H9 (cell line): ENCODE measurements at regions not wholly inside any gene's neighbourhood (a gene's known extent, or its start where the extent isn't known, plus 50 kb on each side); places are given as distances from the start of the nearest gene placed in this dataset.

ENCODE experiments used
- DNase-seq: peaks from one replicate; pipeline ENCODE4 v3.0.0-alpha.2; 2017
- H2AFZ ChIP-seq: one replicate; pipeline ENCODE4 v1.6.1; 2013; ENCODE audit warnings: mild to moderate bottlenecking, low read length, control low read depth, moderate library complexity
- H2AK5ac ChIP-seq: 2 replicates; pipeline ENCODE4 v1.6.1; 2013; ENCODE audit warnings: low read length, control low read depth, mixed read lengths; ENCODE audit not compliant: insufficient read length
- H2BK120ac ChIP-seq: one replicate; pipeline ENCODE4 v1.6.1; 2013; ENCODE audit warnings: low read depth, mild to moderate bottlenecking, low read length, control low read depth, inconsistent platforms; ENCODE audit not compliant: poor library complexity, severe bottlenecking
- H2BK12ac ChIP-seq: 2 replicates; pipeline ENCODE4 v1.6.1; 2013; ENCODE audit warnings: low read length, control low read depth, mixed read lengths, low read depth; ENCODE audit not compliant: insufficient read length
- H2BK15ac ChIP-seq: 2 replicates; pipeline ENCODE4 v1.6.1; 2013; ENCODE audit warnings: low read depth, low read length, control low read depth
- H2BK20ac ChIP-seq: one replicate; pipeline ENCODE4 v1.6.1; 2013; ENCODE audit warnings: low read depth, mild to moderate bottlenecking, low read length, control low read depth, inconsistent platforms; ENCODE audit not compliant: poor library complexity, severe bottlenecking
- H2BK5ac ChIP-seq: 2 replicates; pipeline ENCODE4 v1.6.1; 2013; ENCODE audit warnings: low read length, control low read depth, mixed read lengths; ENCODE audit not compliant: insufficient read length
- H3K14ac ChIP-seq: 2 replicates; pipeline ENCODE4 v1.6.1; 2013; ENCODE audit warnings: low read length, control low read depth; ENCODE audit not compliant: insufficient read depth
- H3K18ac ChIP-seq: 2 replicates; pipeline ENCODE4 v1.6.1; 2013; ENCODE audit warnings: low read depth, mild to moderate bottlenecking, mixed read lengths, low read length, control low read depth; ENCODE audit not compliant: insufficient read length
- H3K23ac ChIP-seq: 2 replicates; pipeline ENCODE4 v1.6.1; 2013; ENCODE audit warnings: low read length, control low read depth, mixed read lengths, low read depth; ENCODE audit not compliant: insufficient read length
- H3K23me2 ChIP-seq: 2 replicates; pipeline ENCODE4 v1.6.1; 2013; ENCODE audit warnings: low read depth, mild to moderate bottlenecking, mixed read lengths, low read length, control low read depth; ENCODE audit not compliant: insufficient read length, poor library complexity, severe bottlenecking
- H3K27ac ChIP-seq: 2 replicates; pipeline ENCODE4 v1.5.1; 2013; ENCODE audit warnings: low read length, control low read depth, mixed read lengths, low read depth; ENCODE audit not compliant: insufficient read length
- H3K27me3 ChIP-seq: 2 replicates; pipeline ENCODE4 v1.6.1; 2013; ENCODE audit warnings: low read length, control low read depth, inconsistent platforms; ENCODE audit not compliant: insufficient read depth
- H3K4ac ChIP-seq: 2 replicates; pipeline ENCODE4 v1.6.1; 2013; ENCODE audit warnings: low read depth, mild to moderate bottlenecking, control low read depth, inconsistent platforms, low read length, moderate library complexity
- H3K4me1 ChIP-seq: 2 replicates; pipeline ENCODE4 v1.6.1; 2013; ENCODE audit warnings: low read length, control low read depth, inconsistent platforms; ENCODE audit not compliant: insufficient read depth
- H3K4me2 ChIP-seq: 2 replicates; pipeline ENCODE4 v1.6.1; 2013; ENCODE audit warnings: low read length, control low read depth, mixed read lengths; ENCODE audit not compliant: insufficient read length, insufficient read depth
- H3K56ac ChIP-seq: 2 replicates; pipeline ENCODE4 v1.6.1; 2013; ENCODE audit warnings: low read depth, mild to moderate bottlenecking, mixed read lengths, low read length, control low read depth; ENCODE audit not compliant: insufficient read length
- H3K79me1 ChIP-seq: 2 replicates; pipeline ENCODE4 v1.6.1; 2013; ENCODE audit warnings: low read depth, mild to moderate bottlenecking, moderate library complexity, low read length, control low read depth, inconsistent platforms; ENCODE audit not compliant: insufficient read depth, poor library complexity, severe bottlenecking
- H3K79me2 ChIP-seq: 2 replicates; pipeline ENCODE4 v1.6.1; 2013; ENCODE audit warnings: low read length, control low read depth, inconsistent platforms; ENCODE audit not compliant: insufficient read depth
- H3K9ac ChIP-seq: 2 replicates; pipeline ENCODE4 v1.6.1; 2013; ENCODE audit warnings: low read length, control low read depth, mixed read lengths; ENCODE audit not compliant: insufficient read length; ENCODE audit errors: extremely low read depth
- H3K9me3 ChIP-seq: one replicate; pipeline ENCODE4 v1.6.1; 2013; ENCODE audit warnings: low read depth, low read length, inconsistent platforms; ENCODE audit not compliant: control insufficient read depth
- H3T11ph ChIP-seq: one replicate; pipeline ENCODE4 v1.6.1; 2013; ENCODE audit warnings: mild to moderate bottlenecking, low read length, control low read depth, inconsistent platforms
- H4K20me1 ChIP-seq: one replicate; pipeline ENCODE4 v1.6.1; 2013; ENCODE audit not compliant: control insufficient read depth, insufficient read length, insufficient read depth
- H4K5ac ChIP-seq: 2 replicates; pipeline ENCODE4 v1.6.1; 2013; ENCODE audit warnings: low read depth, mild to moderate bottlenecking, mixed read lengths, low read length, control low read depth; ENCODE audit not compliant: insufficient read length
- H4K8ac ChIP-seq: replicated peaks from 2 replicates; pipeline ENCODE4 v1.6.1; 2013; ENCODE audit warnings: low read length, control low read depth, mixed read lengths, low read depth; ENCODE audit not compliant: insufficient read length
- H4K91ac ChIP-seq: 2 replicates; pipeline ENCODE4 v1.6.1; 2013; ENCODE audit warnings: low read depth, mild to moderate bottlenecking, moderate library complexity, mixed read lengths, low read length, control low read depth; ENCODE audit not compliant: insufficient read length
- H3K27ac Mint-ChIP-seq, 3 experiments: 2 replicates in 2 of 3; 3 replicates in 1 of 3; pipeline ENCODE4 v1.8.0; 2020 to 2021; ENCODE audit warnings: mixed read lengths in 3 of 3, mild to moderate bottlenecking in 1 of 3, moderate library complexity in 1 of 3
- H3K27me3 Mint-ChIP-seq: 2 replicates; pipeline ENCODE4 v1.8.0; 2021; ENCODE audit warnings: low read depth, mild to moderate bottlenecking, moderate library complexity, mixed read lengths
- H3K36me3 Mint-ChIP-seq, 3 experiments: 2 replicates in 2 of 3; 3 replicates in 1 of 3; pipeline ENCODE4 v1.8.0; 2020 to 2021; ENCODE audit warnings: low read depth in 3 of 3, mixed read lengths in 3 of 3; ENCODE audit not compliant: insufficient read depth in 1 of 3
- H3K4me1 Mint-ChIP-seq, 2 experiments: 2 replicates each; pipeline ENCODE4 v1.8.0; 2020; ENCODE audit warnings: mixed read lengths in 2 of 2
- H3K4me3 Mint-ChIP-seq, 2 experiments: 2 replicates in 1 of 2; 3 replicates in 1 of 2; pipeline ENCODE4 v1.8.0; 2020 to 2021; ENCODE audit warnings: mild to moderate bottlenecking in 2 of 2, mixed read lengths in 2 of 2, moderate library complexity in 1 of 2
- H3K9me3 Mint-ChIP-seq, 2 experiments: 2 replicates in 1 of 2; 3 replicates in 1 of 2; pipeline ENCODE4 v1.8.0; 2020; ENCODE audit warnings: mild to moderate bottlenecking in 2 of 2, mixed read lengths in 2 of 2, moderate library complexity in 1 of 2
- CTCF ChIP-seq: fragments of 200-600 bp; sonication (generic); conservative IDR thresholded peaks from 3 replicates; pipeline ENCODE4 v1.8.0; 2021; ENCODE audit warnings: antibody characterized with exemption, mild to moderate bottlenecking
- WGBS: extraction: QIAGEN DNeasy Blood & Tissue Kit; methylation state at CpG from one replicate; pipeline ENCODE4 v1.1.7; 2013; ENCODE audit warnings: missing lambda C conversion rate, low lambda C conversion rate, mixed read lengths; ENCODE audit not compliant: insufficient read length; ENCODE audit errors: extremely low coverage; 5-methylcytosine and 5-hydroxymethylcytosine counted together

GRCh38 chr4:162952232-162952631, 214.5 kb downstream of the NAF1 start:
- no peak overlapping the region for H2AFZ ChIP-seq
- no peak overlapping the region for H2BK20ac ChIP-seq
- no peak overlapping the region for H3T11ph ChIP-seq
- no peak overlapping the region for H2BK5ac ChIP-seq
- WGBS: no CpG with 5 or more reads among the region's 3 CpGs
- peaks cover 3% of the 10 kb centered on the region for H3K4me1 ChIP-seq
- H3K23ac ChIP-seq: no peak overlapping the region
- no peak for DNase-seq
- Mint-ChIP-seq H3K9me3 (no peaks in the 10 kb centered on the region; a peak in 1 of 5 replicates), H3K4me3 (no peak overlapping the region), H3K27me3 (no peaks in the 10 kb centered on the region), H3K36me3 (no peaks in the 10 kb centered on the region; a peak in 1 of 7 replicates), H3K27ac (no peak overlapping the region; a peak in 1 of 7 replicates), H3K4me1 (peaks cover 11 to 12% of the 10 kb centered on the region in 2 experiments)
- H3K9ac ChIP-seq: no peak overlapping the region
- no peak for TF ChIP-seq CTCF
- H4K8ac ChIP-seq: no peak overlapping the region
- H3K4me2 ChIP-seq: no peak overlapping the region
- no peak overlapping the region for H4K5ac ChIP-seq
- no peaks in the 10 kb centered on the region for H3K79me2 ChIP-seq
- H2BK15ac ChIP-seq: no peak overlapping the region
- H3K79me1 ChIP-seq: no peaks in the 10 kb centered on the region
- no peak overlapping the region for H3K27ac ChIP-seq
- no peaks in the 10 kb centered on the region for H3K23me2 ChIP-seq
- no peak overlapping the region for H4K91ac ChIP-seq
- no peak overlapping the region for H3K14ac ChIP-seq
- no peak overlapping the region for H2BK12ac ChIP-seq
- H3K9me3 ChIP-seq: no peaks in the 10 kb centered on the region
- H3K27me3 ChIP-seq: no peaks in the 10 kb centered on the region; the same call in 1 of the 2 replicates
- no peak overlapping the region for H2AK5ac ChIP-seq
- no peak overlapping the region for H3K56ac ChIP-seq
- H3K18ac ChIP-seq: no peak overlapping the region
- no peak overlapping the region for H3K4ac ChIP-seq
- no peaks in the 10 kb centered on the region for H4K20me1 ChIP-seq
- H2BK120ac ChIP-seq: no peak overlapping the region
